ENCODE measurements at regions not wholly inside any gene's neighbourhood (a gene's known extent, or its start where the extent isn't known, plus 50 kb on each side); places are given as distances from the start of the nearest gene placed in this dataset.

GRCh38 chr13:24103782-24104372 lies 56.6 kb upstream of the SPATA13 start:
- no peaks in the 10 kb centered on the region for H3K27me3 ChIP-seq (ENCODE audit: insufficient read depth, low read depth, low read length)
- H3K36me3 ChIP-seq (ENCODE audit: insufficient read depth, low read length) = no peaks in the 10 kb centered on the region
- no peaks in the 10 kb centered on the region for H3K9me2 ChIP-seq (ENCODE audit: insufficient read depth, low read length)
- no peak overlapping the region for H3K4me3 ChIP-seq (ENCODE audit: low read length)
- no peaks in the 10 kb centered on the region for H3K79me2 ChIP-seq (replicated peaks; ENCODE audit: insufficient read depth, low read length)
- no peak overlapping the region for H3K27ac ChIP-seq (ENCODE audit: low read length)
- no peaks in the 10 kb centered on the region for H3K9me3 ChIP-seq (ENCODE audit: low read length)
- no peak overlapping the region for H3K4me2 ChIP-seq (ENCODE audit: low read length)
- no peak for TF ChIP-seq EZH2 (IDR thresholded peaks at IDR 0.05; ENCODE audit: borderline replicate concordance, insufficient read depth, low read length, poor library complexity, severe bottlenecking)
- no peak for TF ChIP-seq TAF1 (IDR thresholded peaks at IDR 0.05; ENCODE audit: low read depth)
- no peak for TF ChIP-seq RAD21 (conservative IDR thresholded peaks at IDR 0.05)
- no peak for TF ChIP-seq EP300 (conservative IDR thresholded peaks at IDR 0.05; ENCODE audit: poor library complexity, severe bottlenecking)
- no peak for TF ChIP-seq POLR2AphosphoS5 (IDR thresholded peaks at IDR 0.05)
- TF ChIP-seq REST (IDR thresholded peaks at IDR 0.05; ENCODE audit: borderline replicate concordance) = no peak
- no peak for TF ChIP-seq SMC3 (conservative IDR thresholded peaks at IDR 0.05; ENCODE audit: poor library complexity)
- TF ChIP-seq MXI1 (conservative IDR thresholded peaks at IDR 0.05; ENCODE audit: poor library complexity, severe bottlenecking) = no peak
- no peak for TF ChIP-seq CTCF (IDR thresholded peaks at IDR 0.05; ENCODE audit: poor library complexity, severe bottlenecking)
- H3K9ac ChIP-seq (ENCODE audit: low read length) = no peak overlapping the region
- H4K20me1 ChIP-seq (ENCODE audit: insufficient read depth) = no peaks in the 10 kb centered on the region
- H2AFZ ChIP-seq (ENCODE audit: low read depth, low read length) = no peak overlapping the region
- H3F3A ChIP-seq (ENCODE audit: insufficient read depth, low read length, poor library complexity, severe bottlenecking) = no peaks in the 10 kb centered on the region

- Histone ChIP-seq H3K4me3 (ENCODE audit: low read length) (no peak overlapping the region), H3F3A (ENCODE audit: insufficient read depth, low read length, poor library complexity, severe bottlenecking) (no peaks in the 10 kb centered on the region), H3K27ac (ENCODE audit: low read length) (no peak overlapping the region), H2AFZ (ENCODE audit: low read depth, low read length) (no peak overlapping the region), H3K9me2 (ENCODE audit: insufficient read depth, low read length) (no peaks in the 10 kb centered on the region), H3K27me3 (ENCODE audit: insufficient read depth, low read depth, low read length) (no peaks in the 10 kb centered on the region), H4K20me1 (ENCODE audit: insufficient read depth) (no peaks in the 10 kb centered on the region), H3K36me3 (ENCODE audit: insufficient read depth, low read length) (no peaks in the 10 kb centered on the region), H3K9ac (ENCODE audit: low read length) (no peak overlapping the region), H3K79me2 (replicated peaks; ENCODE audit: insufficient read depth, low read length) (no peaks in the 10 kb centered on the region), H3K4me2 (ENCODE audit: low read length) (no peak overlapping the region), H3K9me3 (ENCODE audit: low read length) (no peaks in the 10 kb centered on the region)
- TF ChIP-seq POLR2AphosphoS5 (IDR thresholded peaks at IDR 0.05) = no peak
- no peak for TF ChIP-seq MXI1 (conservative IDR thresholded peaks at IDR 0.05; ENCODE audit: poor library complexity, severe bottlenecking)
- no peak for TF ChIP-seq RAD21 (conservative IDR thresholded peaks at IDR 0.05)
- TF ChIP-seq REST (IDR thresholded peaks at IDR 0.05; ENCODE audit: borderline replicate concordance) = no peak
- no peak for TF ChIP-seq TAF1 (IDR thresholded peaks at IDR 0.05; ENCODE audit: low read depth)
- no peak for TF ChIP-seq EZH2 (IDR thresholded peaks at IDR 0.05; ENCODE audit: borderline replicate concordance, insufficient read depth, low read length, poor library complexity, severe bottlenecking)
- TF ChIP-seq EP300 (conservative IDR thresholded peaks at IDR 0.05; ENCODE audit: poor library complexity, severe bottlenecking) = no peak
- TF ChIP-seq SMC3 (conservative IDR thresholded peaks at IDR 0.05; ENCODE audit: poor library complexity) = no peak
- no peak for TF ChIP-seq CTCF (IDR thresholded peaks at IDR 0.05; ENCODE audit: poor library complexity, severe bottlenecking)
These were observed 55.8 kb upstream of the SPATA13 start for GRCh38 chr13:24104723-24105122.

Measured in neural cell (in vitro differentiated cells).